GM19025 (cell line): ENCODE measurements at regions not wholly inside any gene's neighbourhood (a gene's known extent, or its start where the extent isn't known, plus 50 kb on each side); places are given as distances from the start of the nearest gene placed in this dataset.
"Not testable (repeated sequence)": the region's sequence is repeated elsewhere in the genome, so short reads cannot be mapped to it uniquely, and the experiment has no call there.

Source experiments
- ATAC-seq: cut with Tn5 transposase; IDR thresholded peaks from one replicate; pipeline ENCODE4 v1.9.1; 2021; ENCODE audit warnings: mild to moderate bottlenecking, low read depth, moderate library complexity; ENCODE audit not compliant: unreplicated experiment

GRCh38 chr18:42444349-42444748 is 489.3 kb downstream of the PIK3C3 start:
- ATAC-seq = no peak

DNA sequence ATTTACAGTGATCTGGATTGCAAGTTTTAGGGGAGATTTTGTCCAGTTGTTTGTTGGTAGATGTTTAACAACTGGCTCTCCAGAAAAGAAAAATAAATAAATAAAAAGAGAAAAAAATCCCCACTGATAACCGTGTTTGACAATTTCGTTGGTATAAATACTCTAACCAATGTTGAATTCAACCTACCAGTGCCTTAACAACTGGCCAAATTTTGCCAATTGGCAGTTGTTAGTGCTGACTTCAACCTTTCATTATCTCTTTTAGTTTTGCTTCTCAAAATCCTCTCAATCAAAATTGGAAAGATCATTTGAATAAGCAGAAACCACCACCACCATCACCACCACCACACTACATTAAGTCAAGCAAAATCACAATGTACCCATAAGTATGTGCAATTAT is 490.3 kb downstream of the PIK3C3 start:
- no peak for ATAC-seq

GRCh38 chr18:42446195-42446594 is 491.2 kb downstream of the PIK3C3 start:
- no peak for ATAC-seq

GRCh38 chr18:42447688-42448087 is 492.7 kb downstream of the PIK3C3 start:
- ATAC-seq = no peak

- ATAC-seq = no peak
Observed at GRCh38 chr18:42458226-42458625, 503.2 kb downstream of the PIK3C3 start.

DNA sequence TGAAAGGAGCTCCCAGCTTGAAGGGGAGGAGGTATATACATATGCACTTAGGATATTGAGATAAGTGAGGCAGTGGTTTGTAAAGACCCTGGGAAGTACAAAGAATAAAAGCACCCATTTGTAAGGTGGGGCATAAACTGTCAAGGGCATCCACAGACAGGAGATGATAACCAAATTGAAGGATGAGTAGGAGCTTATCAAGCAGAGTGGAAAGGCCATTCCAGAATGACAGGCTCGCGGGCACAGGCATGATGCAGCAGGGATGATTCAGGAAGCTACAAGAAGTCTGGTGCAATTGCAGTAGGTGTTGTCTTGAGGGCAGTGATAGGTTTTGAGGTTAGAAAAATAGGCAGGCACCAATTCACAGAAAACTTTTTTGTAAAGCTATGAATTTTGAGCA is 504.8 kb downstream of the PIK3C3 start:
- no peak for ATAC-seq

- ATAC-seq = no peak
Observed at GRCh38 chr18:42471885-42472284, 516.9 kb downstream of the PIK3C3 start.

GRCh38 chr18:42473611-42474010 is 518.6 kb downstream of the PIK3C3 start:
- ATAC-seq = no peak

- no peak for ATAC-seq
Observed at GRCh38 chr18:42474577-42474976, 519.5 kb downstream of the PIK3C3 start.

DNA sequence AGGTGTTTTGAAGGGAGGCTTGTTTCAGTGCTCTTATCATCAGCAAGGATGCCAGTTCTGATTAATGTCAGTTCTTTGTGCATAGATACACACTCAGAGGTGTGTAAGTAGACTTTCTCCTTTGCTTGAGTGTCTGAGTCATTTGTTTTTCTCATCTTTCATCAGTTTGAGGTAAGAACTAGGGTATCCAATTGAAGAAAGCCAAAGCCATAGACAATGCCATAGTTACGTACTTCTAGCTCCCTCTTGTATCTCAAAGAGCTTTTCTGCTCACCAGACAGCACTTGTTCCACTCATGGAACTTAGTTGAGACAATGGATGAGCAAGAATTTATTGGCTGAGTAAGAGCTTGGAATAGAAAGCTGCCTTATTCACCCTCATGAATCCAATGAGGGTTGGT is 520.1 kb downstream of the PIK3C3 start:
- ATAC-seq = no peak

GRCh38 chr18:42477267-42477666 is 522.2 kb downstream of the PIK3C3 start:
- no peak for ATAC-seq

DNA sequence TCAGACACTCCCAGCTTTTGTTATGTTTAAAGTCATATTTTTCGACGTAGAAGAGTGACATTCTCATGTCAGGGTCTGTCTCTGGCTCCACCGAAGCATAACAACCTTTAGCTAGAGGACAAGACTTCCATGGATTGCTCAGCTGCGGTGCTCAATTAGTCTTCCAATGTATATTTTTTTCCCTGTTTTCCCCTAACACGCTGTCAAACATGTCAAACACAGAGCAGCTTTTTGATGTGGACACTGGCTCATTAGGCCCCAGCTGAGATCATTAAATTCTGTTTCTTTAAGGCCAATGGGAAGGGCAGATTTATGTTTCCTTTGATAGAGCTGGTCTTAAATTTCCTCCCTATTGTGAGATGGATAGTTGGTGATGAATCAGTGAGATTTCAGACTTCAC is 525.4 kb downstream of the PIK3C3 start:
- no peak for ATAC-seq

DNA sequence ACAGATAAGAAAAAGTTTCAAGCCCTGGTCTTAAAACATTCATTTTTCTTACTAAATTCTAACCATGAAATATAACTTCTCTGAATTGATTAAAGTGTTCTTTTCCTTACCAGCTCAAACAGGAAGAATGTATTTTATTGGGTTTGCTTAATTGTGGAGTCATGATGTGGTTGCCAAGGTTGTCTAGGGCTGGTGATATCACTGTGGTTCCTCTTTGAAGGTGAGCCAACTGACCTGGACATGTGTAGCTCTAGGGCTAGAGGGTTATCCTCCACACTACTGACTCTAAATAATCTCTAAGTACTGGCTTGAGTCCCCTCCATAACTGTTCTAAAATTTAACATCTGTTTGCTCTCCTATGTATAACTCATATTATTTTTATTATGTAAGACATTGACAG is 529.6 kb downstream of the PIK3C3 start:
- no peak for ATAC-seq

DNA sequence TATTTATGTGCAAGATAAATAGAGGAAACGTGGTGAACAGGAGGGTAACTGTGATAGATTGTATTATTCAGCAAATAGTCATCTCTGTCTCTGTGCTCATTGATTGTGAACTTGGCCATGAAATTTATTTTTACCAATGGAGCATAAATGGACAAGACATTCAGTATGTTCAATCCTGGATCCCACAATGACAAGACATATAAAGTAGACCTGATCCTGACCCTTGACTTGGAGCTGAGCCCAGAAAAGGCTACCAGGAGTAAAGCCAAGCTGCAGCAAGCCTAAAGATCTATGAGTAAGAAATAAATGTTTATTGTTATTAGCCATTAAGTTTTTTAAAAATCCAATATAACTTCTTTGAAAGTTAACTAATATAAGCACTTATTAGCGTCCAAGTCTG is 531.2 kb downstream of the PIK3C3 start:
- ATAC-seq = no peak

- ATAC-seq = no peak
Observed at GRCh38 chr18:42508683-42509296, 553.8 kb downstream of the PIK3C3 start.

GRCh38 chr18:42509750-42510415 is 554.8 kb downstream of the PIK3C3 start:
- peak; percentile 73 for ATAC-seq

- no peak for ATAC-seq
Observed at GRCh38 chr18:42510540-42510939, 555.5 kb downstream of the PIK3C3 start.

- ATAC-seq = no peak
Observed at GRCh38 chr18:42513441-42513840, 558.4 kb downstream of the PIK3C3 start.

DNA sequence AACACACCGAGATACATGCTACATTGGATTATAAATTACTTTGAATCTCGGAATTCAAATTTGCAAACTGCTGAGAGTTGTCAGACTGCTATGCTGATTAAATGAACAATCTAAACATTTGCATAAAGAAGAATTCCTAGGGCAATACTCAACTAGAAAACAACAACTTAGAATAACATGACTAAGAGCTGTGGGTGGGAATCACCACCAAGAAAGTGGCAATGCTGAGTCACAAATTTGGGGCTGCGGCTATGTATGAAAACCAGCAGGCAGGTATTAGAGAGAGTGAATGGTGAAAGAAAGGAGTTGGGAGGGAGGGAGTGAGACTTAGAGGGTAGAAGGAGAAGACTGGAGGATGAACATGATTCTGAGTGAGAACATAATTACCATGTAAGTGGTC is 559.5 kb downstream of the PIK3C3 start:
- ATAC-seq = no peak

DNA sequence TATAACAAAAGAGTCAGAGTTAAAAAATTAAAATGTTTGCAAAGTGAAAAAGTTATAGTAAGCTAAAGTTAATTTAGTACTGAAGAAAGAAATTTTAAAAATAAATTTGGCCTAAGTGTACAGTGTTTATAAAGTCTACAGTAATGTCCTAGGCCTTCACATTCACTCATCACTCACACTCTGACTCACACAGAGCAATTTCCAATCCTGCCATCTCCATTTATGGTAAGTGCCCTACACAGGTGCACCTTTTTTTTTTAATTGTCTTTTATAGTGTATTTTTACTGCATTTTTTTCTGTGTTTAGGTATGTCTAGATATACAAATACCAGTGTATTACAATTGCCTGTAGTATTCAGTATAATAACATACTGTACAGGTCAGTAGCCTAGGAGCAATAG is 562.9 kb downstream of the PIK3C3 start:
- ATAC-seq = no peak

DNA sequence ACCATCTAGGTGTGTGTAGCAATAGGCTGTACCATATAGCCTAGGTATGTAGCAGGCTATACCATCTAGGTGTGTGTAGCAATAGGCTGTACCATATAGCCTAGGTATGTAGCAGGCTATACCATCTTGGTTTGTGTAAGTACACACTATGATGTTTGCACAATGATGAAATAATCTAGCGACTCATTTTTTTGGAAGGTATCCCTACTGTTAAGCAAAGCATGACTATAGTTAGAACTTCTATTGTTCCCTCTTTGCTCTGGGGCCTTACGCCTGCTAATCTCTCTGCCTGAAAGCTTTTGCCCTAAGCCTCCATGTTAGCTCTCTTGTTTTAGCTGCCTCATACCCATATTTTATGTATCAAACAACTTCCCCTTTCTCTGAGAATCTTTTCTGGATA is 563.3 kb downstream of the PIK3C3 start:
- ATAC-seq = not testable (repeated sequence)

- ATAC-seq = no peak
Observed at GRCh38 chr18:42520138-42520537, 565.1 kb downstream of the PIK3C3 start.
